Stimulated activated CD8-positive, alpha-beta memory T cell treated with anti-CD3 and anti-CD28 coated beads, Interleukin-12 subunit alpha, Interleukin-12 subunit beta, amount 100 ng/mL, for 24 hours (primary cell): ENCODE measurements at regions not wholly inside any gene's neighbourhood (a gene's known extent, or its start where the extent isn't known, plus 50 kb on each side); places are given as distances from the start of the nearest gene placed in this dataset.

Source experiments
- DNase-seq: peaks from one replicate; pipeline ENCODE4 v3.0.0-alpha.2; 2020; ENCODE audit errors: extremely low read depth

DNA sequence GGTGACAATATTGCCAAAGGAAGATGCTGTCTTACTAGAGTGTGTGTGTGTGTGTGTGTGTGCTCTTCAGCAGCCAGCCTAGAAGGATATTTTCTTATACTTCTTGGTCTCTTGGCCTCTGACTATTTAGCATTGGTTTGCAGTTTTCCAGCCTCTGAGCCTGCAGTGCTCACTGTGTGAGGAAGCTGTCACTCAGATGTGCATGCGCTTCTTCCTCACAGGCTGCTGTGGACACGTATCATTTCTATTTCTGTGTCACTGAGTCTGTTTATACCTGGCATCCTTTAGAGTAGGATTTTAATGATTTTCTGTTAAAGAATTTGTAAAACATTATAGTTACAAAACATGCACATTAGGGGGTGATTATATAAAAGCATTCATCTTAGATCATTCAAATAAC, 83.3 kb downstream of the ALDH8A1 start:
- no peak for DNase-seq

GRCh38 chr6:134864558-134864957, 85.3 kb downstream of the ALDH8A1 start:
- DNase-seq = no peak

- DNase-seq = no peak
These were observed 86.0 kb downstream of the ALDH8A1 start for GRCh38 chr6:134863763-134864510.

- DNase-seq = no peak
These were observed 95.5 kb downstream of the ALDH8A1 start for GRCh38 chr6:134854366-134854765.

- DNase-seq = no peak
These were observed 96.5 kb downstream of the ALDH8A1 start for GRCh38 chr6:134853111-134854055.

DNA sequence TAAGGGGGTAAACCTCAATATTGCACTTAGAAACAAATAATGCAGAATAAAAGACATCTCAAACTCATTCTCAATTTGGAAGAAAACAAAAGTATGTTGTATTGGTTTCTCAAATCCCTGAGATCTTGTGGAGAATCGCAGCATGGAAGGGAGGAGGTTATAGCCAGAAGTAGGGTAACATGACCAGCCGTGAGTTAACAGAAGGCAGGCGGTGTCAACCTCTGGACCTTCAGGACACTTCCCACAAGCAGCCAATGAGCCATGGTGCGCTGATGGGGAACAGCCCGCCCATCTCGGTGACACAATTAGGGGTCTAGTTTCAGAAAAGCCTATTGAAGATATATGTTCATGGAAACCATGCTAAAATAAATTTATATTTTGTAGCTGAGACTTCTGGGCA, 98.4 kb downstream of the ALDH8A1 start:
- no peak for DNase-seq

GRCh38 chr6:134850721-134851305, 99.1 kb downstream of the ALDH8A1 start:
- DNase-seq = no peak

GRCh38 chr6:134849920-134850447, 99.9 kb downstream of the ALDH8A1 start:
- DNase-seq = no peak

DNA sequence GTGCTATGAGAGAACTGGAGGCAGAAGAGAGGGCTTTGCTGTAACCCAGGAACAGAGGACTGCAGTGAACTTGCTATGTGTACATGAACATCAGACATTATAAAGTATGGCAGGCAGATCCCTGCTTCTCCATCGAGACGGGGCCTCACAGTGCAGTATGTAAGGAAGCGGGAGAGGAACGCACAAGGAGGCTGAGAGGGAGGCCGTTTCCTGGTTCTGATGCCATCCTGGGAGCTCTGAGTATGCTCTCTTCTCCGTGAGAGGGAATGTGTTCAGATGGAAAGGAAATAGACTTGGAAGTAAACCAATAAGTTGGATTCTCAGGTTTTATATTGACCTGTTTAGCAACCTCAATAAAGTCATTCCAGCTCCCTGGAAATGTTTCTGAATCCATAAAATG, 101.8 kb downstream of the ALDH8A1 start:
- DNase-seq = no peak

DNA sequence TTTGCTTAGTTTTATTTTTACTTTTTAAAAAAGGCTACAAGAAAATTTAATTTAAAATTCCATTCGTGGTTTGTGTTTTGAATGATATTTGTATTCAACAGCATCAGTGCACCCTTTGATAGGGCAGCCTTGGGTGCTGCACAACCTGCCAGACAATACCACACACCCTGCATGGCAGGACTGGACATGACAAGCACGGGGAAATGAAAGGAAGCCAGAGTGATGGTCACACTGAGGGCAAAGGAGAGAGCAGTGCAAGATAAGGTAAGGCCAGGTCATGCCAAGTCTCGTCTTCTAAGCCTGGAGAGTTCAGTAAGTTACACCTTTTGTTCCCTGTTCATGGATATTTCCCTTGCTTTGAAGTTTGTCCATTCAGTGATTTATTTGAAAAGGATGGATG, 103.0 kb downstream of the ALDH8A1 start:
- no peak for DNase-seq

DNA sequence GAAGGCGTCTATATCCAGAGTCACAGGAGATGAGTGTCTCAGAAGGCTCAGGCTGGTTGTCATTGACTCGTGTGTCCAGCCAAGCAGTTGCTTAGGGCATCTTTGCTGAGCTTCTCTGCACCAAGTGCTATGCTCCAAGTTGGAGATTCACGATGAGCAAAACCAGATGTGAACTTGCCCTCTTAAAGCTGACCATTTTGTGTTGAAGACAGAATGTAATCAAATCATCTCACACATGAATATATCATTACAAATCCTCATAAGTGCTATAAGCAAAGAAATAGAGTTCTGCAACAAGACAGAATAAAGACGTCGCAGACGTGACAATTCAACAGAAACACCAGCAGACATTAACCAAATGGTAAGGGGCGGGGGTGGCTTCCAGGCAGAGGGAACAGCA, 103.9 kb downstream of the ALDH8A1 start:
- no peak for DNase-seq

- DNase-seq = no peak
These were observed 105.8 kb downstream of the ALDH8A1 start for GRCh38 chr6:134844120-134844519.

- DNase-seq = no peak
These were observed 109.6 kb downstream of the ALDH8A1 start for GRCh38 chr6:134840086-134840867.

DNA sequence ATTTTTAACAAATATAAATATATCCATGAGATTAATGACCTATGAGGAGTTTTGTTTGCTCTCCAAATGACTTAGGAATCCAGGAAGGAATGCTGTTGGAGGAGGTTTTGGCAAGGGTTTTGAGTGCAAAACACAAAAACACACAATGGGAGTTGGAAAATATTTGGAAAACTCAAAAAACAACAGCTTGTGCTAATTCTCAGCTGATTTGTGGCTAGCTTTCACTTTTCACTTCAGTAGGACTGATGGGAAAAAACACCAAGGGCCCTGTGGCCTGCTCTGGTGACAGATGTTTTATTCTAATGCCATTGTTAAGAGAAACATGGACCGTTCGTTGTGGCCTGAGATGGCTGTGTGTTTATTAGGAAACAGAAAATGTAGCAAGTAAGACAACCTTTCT, 113.9 kb downstream of the ALDH8A1 start:
- no peak for DNase-seq

DNA sequence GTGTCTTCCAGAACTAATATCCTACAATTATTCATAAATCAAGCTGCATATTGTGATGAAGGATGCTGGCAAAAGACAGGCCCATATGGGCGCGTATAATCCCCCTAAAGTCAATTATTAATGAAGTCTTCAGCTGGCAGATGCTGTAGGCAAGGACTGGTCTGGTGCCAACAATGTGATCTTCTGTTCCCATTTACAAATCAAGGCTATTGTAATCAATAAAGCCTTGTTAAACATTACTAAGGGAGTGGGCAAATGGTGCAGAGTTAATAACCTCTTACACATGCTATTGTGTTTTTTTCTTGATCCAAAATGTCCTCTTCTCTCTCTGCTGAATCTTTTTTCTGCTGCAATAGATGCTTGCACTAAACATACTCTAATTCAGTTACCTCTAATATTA, 119.0 kb downstream of the ALDH8A1 start:
- DNase-seq = no peak

GRCh38 chr6:134830194-134830593, 119.7 kb downstream of the ALDH8A1 start:
- DNase-seq = no peak

DNA sequence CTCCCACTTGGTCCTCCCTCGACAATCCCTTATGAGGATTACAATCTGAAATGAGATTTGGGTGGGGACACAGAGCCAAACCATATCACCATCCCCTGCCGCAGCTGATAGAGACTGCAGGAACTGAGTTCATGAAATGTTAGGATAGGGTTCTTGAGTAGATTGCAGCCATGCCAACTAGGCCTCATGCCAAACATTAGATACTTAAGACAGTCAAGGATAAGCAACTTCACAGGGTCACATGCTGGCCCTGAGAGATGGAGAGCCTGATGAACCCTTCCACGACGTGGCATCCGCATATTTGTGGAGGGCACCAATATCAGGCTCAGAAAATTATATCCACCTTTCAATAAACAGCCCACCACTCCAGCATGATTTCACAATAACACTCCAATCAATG, 121.3 kb downstream of the ALDH8A1 start:
- no peak for DNase-seq

DNA sequence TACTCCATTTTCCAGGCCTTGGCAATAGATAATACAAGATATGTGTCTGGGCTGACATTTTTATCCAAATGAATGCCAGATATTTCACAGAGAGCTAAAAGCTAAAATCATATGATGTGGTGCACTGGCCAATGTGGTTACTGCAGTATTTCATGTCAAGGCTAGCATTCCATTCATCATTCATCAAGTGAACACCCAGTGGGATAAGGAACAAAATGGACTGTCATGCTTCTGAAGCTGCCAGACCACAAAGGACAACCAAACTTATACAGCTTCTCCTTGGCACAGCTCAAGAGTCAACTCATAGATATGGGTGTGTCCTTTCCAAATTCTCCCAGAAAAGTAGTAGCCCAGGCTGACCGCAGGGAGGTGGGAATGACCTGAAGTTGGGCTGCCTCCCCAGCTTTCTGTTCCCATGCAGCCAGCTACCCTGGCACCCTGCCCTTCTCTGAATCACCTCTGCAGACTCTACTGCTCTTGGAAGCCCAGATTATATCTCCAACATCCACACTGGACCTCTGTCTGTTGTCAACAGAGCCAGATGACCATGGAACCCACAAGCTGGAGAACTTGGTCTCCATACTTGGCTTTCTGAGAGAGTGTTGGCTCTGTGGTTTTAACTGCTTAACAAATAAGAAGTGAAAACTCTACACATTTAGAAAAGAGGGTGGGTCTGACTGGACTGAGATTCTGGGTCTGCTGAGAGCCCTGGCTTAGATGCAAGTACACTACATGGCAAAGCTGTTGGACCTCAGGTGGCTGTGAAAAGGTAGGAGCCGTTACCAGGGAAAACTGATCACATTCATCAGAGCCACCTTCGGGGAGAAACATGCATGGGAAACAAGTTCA, 122.8 kb downstream of the ALDH8A1 start:
- DNase-seq = no peak

GRCh38 chr6:134823710-134824034, 126.2 kb downstream of the ALDH8A1 start:
- DNase-seq = no peak

DNA sequence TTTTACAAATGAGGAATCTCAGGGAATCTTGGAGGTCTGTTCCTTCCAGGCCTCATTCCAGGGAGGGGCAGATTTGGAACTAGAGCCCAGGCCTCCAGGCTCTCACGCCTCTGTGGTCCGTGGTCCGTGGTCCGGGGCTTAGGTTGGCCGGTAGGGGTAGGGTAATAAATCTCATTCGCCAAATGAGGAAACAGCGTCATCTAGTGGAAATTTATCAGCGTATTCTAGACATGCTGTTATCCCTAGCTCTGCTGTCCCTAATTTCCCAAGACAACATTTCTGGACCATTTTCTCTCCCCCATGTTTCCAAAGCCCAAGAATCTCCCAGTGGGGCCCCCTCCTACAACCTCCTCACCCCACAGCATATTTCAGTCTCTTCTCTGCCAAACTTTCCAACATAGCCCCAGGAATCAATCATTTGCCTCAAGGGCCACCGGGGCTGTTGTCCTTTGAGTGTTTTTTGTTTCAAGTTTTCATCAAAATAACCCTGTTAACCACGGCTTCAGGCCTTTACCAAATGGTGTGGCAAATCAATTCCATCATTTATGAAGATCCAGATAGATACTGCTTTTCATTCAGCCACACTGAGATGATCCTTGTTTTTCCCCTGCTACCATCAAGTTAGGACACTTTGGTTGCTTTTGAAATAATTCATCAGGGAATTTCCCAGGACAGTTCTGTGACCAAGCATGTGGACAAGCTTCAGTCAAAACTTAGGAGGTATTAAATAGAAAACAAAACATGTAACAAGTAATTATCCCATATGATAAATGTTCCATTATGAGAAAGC, 126.8 kb downstream of the ALDH8A1 start:
- DNase-seq = no peak
